ENCODE measurements at regions not wholly inside any gene's neighbourhood (a gene's known extent, or its start where the extent isn't known, plus 50 kb on each side); places are given as distances from the start of the nearest gene placed in this dataset.
"Not testable (repeated sequence)": the region's sequence is repeated elsewhere in the genome, so short reads cannot be mapped to it uniquely, and the experiment has no call there.

GRCh38 chr3:82376883-82377282, 615.4 kb upstream of the GBE1 start:
- no peak for DNase-seq

GRCh38 chr3:82373833-82374232, 612.4 kb upstream of the GBE1 start:
- not testable (repeated sequence) for DNase-seq

GRCh38 chr3:82364827-82365226, 603.4 kb upstream of the GBE1 start:
- no peak for DNase-seq

DNA sequence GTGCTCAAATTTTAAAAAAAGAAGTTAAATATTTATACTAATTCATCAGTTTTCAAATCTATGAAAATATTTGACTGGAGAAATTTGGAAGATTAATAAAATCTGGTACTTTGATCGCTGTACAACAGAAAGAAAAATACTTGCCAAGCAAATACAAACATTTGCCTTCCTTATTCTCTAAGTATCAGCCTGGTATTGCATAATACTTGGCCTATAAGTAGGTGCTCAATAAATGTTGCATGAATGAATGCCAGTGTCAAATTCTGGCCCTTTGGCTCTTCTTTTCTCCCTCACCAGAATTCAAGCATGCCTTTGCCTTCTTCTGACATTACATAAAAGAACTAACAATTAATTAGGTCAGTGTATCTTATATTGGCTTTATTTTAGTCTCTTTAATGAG, 601.7 kb upstream of the GBE1 start:
- no peak for DNase-seq

GRCh38 chr3:82355228-82355627, 593.8 kb upstream of the GBE1 start:
- no peak for DNase-seq

GRCh38 chr3:82354228-82354627, 592.8 kb upstream of the GBE1 start:
- no peak for DNase-seq

GRCh38 chr3:82353306-82354171, 592.1 kb upstream of the GBE1 start:
- DNase-seq, result peak; percentile 60

GRCh38 chr3:82347585-82347984, 586.1 kb upstream of the GBE1 start:
- no peak for DNase-seq

DNA sequence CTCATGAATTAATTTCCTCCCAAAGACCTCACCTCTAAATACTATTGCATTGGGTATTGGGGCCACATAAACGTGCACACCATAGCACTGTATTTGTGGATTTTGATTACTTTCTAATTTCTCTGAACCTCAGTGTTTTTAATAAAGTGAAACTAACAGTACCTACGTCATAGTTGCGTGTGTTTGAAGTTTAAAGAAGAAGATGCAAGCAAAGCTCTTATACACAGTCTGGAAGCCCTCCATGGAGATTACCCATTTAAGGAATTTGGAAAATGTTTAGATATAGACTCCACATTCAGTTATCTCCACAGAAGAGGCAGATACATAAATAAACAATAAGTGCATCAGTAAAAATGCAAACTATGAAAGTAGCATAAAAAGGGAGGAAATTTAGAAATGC, 581.1 kb upstream of the GBE1 start:
- no peak for DNase-seq

DNA sequence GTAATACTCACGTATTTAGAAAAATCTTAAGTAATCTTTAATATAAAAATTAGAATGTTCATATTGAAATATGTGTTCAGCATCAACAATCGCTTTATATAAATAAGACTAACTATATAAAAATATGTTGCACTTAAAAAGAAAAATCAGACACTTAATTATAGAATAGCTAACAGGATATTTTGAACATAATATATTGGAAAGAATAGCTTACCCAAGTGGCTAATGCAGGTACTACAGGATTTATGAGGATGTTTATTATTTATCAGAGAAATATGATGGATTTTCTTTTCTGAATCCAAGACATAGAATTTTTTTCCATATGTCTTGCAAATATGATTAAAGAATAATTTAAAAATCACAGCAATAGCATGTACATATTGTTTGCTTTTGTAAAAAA, 567.9 kb upstream of the GBE1 start:
- no peak for DNase-seq

DNA sequence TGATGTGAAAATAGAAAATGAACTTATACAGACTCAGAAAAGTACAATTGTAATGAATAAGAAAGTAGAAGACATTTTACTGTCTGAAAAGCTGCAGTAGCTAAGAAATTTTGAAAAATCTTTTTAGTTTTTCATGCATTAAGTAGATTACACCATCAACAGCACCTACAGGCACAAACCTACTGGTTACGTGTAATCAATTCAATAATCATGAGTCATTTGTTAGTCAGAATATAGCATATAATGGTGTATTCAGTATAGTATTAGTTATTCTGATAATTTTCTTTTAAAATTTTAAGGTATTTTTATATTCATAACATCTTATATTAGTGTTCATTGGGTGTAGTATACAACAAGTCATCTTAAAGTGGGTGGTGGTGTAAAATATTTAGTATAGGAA, 550.5 kb upstream of the GBE1 start:
- DNase-seq, result no peak

- no peak for DNase-seq
Observed at GRCh38 chr3:82308755-82309154, 547.3 kb upstream of the GBE1 start.

GRCh38 chr3:82306189-82306588, 544.7 kb upstream of the GBE1 start:
- no peak for DNase-seq

- DNase-seq, result no peak
Observed at GRCh38 chr3:82294609-82295008, 533.2 kb upstream of the GBE1 start.

DNA sequence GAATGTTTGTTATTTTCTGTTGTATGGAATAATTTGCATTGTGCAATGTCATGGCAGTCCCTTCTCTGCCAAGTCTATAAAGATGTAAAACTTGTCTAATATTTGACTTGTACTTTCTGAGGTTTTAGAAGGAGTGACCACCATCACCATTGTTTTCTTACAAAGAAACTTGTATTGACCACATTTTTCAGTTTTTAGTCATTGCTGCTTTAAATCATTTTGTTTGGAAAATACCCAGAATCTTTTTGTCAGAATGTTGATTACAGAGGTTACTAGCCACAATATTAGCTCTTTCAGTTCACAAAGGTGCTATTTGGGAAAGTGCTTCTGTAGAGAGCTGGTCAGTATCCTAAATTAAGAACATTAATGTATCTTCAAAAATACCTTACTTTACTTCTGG, 532.4 kb upstream of the GBE1 start:
- no peak for DNase-seq

- DNase-seq, result no peak
Observed at GRCh38 chr3:82293435-82293834, 532.0 kb upstream of the GBE1 start.

GRCh38 chr3:82287562-82287961, 526.1 kb upstream of the GBE1 start:
- DNase-seq, result no peak

- no peak for DNase-seq
Observed at GRCh38 chr3:82281205-82281604, 519.8 kb upstream of the GBE1 start.

DNA sequence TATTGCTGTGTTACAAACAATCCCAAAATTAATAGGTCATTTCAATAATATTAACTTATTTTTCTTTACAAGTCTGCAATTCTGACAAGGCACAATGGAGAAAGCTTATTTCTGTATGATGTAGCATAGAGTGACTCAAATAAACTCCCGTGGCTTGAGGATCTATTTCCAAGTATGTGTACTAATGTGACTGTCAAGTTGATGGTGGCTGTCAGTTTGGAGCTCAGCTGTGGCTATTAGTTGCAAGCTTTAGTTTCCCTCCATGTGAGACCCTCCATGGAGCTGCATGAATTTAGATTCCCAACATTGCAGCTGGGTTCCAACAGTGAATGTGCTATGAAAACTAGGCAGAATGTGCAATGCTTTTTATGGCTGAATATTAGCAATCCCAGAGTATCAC, 515.5 kb upstream of the GBE1 start:
- DNase-seq, result no peak

DNA sequence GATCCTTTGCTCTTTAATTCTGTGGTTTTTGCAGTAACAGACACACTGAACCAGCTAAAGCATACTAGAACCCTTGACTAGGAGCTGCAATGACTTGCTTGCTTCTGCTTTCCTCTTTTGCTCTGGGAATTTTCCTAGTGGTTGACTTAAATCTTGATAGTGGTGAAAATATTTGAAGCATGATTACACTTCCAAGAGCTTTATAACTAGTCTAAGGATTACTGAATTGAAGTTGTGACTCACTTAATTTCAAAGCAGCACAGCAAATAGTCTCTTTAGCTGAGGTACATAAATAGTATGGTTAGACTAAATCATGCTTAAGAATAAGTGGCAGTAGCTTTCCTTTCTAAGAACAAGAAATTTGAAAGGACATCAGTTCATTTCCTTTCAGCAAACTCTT, 513.5 kb upstream of the GBE1 start:
- no peak for DNase-seq

- DNase-seq, result no peak
Observed at GRCh38 chr3:82265747-82266146, 504.3 kb upstream of the GBE1 start.

DNA sequence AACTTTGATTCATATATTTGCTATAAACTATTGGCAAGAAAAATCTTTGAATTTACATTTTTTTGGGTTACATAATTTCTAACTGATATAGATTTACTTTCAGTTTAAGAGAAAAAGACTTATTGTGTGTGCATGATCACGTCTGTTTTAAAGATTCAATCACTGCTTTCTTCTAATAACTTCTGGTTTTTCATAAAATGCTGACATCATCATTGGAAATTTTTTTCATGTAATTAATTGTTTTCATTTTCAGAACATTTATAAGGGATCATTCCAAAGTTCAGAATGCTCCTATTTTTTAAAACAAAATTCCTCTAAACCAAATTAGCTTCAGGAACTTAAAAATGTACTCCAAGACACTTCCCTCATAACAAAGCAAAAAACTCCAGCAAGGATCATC, 500.7 kb upstream of the GBE1 start:
- DNase-seq, result no peak

- DNase-seq, result no peak
Observed at GRCh38 chr3:82261637-82262036, 500.2 kb upstream of the GBE1 start.

- peak; percentile 67 for DNase-seq
Observed at GRCh38 chr3:82261013-82261412, 499.6 kb upstream of the GBE1 start.

- no peak for DNase-seq
Observed at GRCh38 chr3:82259994-82260393, 498.5 kb upstream of the GBE1 start.
